K562 (cell line): ENCODE measurements at regions not wholly inside any gene's neighbourhood (a gene's known extent, or its start where the extent isn't known, plus 50 kb on each side); places are given as distances from the start of the nearest gene placed in this dataset.

Source experiments
- CBFA2T2 ChIP-seq: fragments of 450-650 bp; conservative IDR thresholded peaks from 2 replicates; pipeline ENCODE4 v1.6.1; 2017; ENCODE audit warnings: mild to moderate bottlenecking
- POLR3G ChIP-seq: IDR thresholded peaks from 2 replicates; pipeline ENCODE4 v1.6.1; 2011; ENCODE audit not compliant: insufficient read length, insufficient replicate concordance; ENCODE audit errors: extremely low read depth
- TEAD4 ChIP-seq, 2 experiments: sonication (generic) in 1 of 2; formaldehyde crosslinking in 1 of 2; IDR thresholded peaks; 2 replicates each; pipeline versions ENCODE4 v1.6.1 to v1.8.0; 2012 to 2022; ENCODE audit warnings: borderline replicate concordance in 1 of 2, inconsistent platforms in 1 of 2, low read length in 1 of 2, mild to moderate bottlenecking in 1 of 2, missing genetic modification reagents in 1 of 2
- ZNF197 ChIP-seq: fragments of 200-800 bp; sonication (Bioruptor generic); IDR thresholded peaks from 2 replicates; pipeline ENCODE4 v1.6.1; 2016; ENCODE audit warnings: low read depth, missing genetic modification characterization, missing compliant biosample characterization
- TF ChIP-seq, protein P1 (sequence below): fragments of 450-650 bp; IDR thresholded peaks from 2 replicates; pipeline ENCODE4 v1.6.1; 2016; ENCODE audit warnings: mild to moderate bottlenecking
- TF ChIP-seq, protein P2 (sequence below): fragments of 250-450 bp; sonication (Bioruptor Pico); IDR thresholded peaks from 2 replicates; pipeline ENCODE4 v1.5.0; 2022; ENCODE audit warnings: mild to moderate bottlenecking
- TF ChIP-seq, protein P3 (sequence below): fragments of 450-650 bp; IDR thresholded peaks from 2 replicates; pipeline ENCODE4 v1.6.1; 2016; ENCODE audit warnings: mild to moderate bottlenecking, moderate library complexity
- TF ChIP-seq, protein P4 (sequence below): fragments of 450-650 bp; IDR thresholded peaks from one replicate; pipeline ENCODE4 v1.6.1; 2018; ENCODE audit warnings: mild to moderate bottlenecking, moderate library complexity; ENCODE audit not compliant: partially characterized antibody

DNA sequence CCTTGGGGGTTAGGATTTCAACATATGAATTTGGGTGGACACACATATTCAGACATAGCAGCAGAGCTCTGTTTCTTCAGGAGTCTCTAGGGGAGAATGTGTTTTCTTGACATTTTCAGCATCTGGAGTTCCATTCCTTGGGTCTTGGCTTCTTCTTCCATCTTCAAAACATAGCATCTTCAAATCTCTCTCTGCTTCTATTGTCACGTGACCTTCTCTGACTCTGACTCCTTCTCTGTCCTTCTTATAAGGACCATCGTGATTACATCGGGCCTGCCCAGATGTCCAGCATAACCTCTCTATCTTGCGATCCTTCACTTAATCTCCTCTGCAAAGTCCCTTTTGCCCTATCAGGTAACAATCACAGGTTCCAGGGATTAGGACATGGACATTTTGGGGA is 101.0 kb upstream of the CHD6 start (continued):
- TF ChIP-seq, protein P1, sequence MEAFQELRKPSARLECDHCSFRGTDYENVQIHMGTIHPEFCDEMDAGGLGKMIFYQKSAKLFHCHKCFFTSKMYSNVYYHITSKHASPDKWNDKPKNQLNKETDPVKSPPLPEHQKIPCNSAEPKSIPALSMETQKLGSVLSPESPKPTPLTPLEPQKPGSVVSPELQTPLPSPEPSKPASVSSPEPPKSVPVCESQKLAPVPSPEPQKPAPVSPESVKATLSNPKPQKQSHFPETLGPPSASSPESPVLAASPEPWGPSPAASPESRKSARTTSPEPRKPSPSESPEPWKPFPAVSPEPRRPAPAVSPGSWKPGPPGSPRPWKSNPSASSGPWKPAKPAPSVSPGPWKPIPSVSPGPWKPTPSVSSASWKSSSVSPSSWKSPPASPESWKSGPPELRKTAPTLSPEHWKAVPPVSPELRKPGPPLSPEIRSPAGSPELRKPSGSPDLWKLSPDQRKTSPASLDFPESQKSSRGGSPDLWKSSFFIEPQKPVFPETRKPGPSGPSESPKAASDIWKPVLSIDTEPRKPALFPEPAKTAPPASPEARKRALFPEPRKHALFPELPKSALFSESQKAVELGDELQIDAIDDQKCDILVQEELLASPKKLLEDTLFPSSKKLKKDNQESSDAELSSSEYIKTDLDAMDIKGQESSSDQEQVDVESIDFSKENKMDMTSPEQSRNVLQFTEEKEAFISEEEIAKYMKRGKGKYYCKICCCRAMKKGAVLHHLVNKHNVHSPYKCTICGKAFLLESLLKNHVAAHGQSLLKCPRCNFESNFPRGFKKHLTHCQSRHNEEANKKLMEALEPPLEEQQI: no peak
- TF ChIP-seq CBFA2T2 (peak; percentile 52), POLR3G (no peak), ZNF197 (CRISPR knock-in tag) (no peak), TEAD4 (IDR thresholded peaks at IDR 0.05; ENCODE audit: low read length) (no peak), TEAD4 (CRISPR knock-in tag; IDR thresholded peaks at IDR 0.05; ENCODE audit: borderline replicate concordance) (no peak)
- TF ChIP-seq, protein P2, sequence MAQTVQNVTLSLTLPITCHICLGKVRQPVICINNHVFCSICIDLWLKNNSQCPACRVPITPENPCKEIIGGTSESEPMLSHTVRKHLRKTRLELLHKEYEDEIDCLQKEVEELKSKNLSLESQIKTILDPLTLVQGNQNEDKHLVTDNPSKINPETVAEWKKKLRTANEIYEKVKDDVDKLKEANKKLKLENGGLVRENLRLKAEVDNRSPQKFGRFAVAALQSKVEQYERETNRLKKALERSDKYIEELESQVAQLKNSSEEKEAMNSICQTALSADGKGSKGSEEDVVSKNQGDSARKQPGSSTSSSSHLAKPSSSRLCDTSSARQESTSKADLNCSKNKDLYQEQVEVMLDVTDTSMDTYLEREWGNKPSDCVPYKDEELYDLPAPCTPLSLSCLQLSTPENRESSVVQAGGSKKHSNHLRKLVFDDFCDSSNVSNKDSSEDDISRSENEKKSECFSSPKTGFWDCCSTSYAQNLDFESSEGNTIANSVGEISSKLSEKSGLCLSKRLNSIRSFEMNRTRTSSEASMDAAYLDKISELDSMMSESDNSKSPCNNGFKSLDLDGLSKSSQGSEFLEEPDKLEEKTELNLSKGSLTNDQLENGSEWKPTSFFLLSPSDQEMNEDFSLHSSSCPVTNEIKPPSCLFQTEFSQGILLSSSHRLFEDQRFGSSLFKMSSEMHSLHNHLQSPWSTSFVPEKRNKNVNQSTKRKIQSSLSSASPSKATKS (CRISPR knock-in tag): no peak
- TF ChIP-seq, protein P3, sequence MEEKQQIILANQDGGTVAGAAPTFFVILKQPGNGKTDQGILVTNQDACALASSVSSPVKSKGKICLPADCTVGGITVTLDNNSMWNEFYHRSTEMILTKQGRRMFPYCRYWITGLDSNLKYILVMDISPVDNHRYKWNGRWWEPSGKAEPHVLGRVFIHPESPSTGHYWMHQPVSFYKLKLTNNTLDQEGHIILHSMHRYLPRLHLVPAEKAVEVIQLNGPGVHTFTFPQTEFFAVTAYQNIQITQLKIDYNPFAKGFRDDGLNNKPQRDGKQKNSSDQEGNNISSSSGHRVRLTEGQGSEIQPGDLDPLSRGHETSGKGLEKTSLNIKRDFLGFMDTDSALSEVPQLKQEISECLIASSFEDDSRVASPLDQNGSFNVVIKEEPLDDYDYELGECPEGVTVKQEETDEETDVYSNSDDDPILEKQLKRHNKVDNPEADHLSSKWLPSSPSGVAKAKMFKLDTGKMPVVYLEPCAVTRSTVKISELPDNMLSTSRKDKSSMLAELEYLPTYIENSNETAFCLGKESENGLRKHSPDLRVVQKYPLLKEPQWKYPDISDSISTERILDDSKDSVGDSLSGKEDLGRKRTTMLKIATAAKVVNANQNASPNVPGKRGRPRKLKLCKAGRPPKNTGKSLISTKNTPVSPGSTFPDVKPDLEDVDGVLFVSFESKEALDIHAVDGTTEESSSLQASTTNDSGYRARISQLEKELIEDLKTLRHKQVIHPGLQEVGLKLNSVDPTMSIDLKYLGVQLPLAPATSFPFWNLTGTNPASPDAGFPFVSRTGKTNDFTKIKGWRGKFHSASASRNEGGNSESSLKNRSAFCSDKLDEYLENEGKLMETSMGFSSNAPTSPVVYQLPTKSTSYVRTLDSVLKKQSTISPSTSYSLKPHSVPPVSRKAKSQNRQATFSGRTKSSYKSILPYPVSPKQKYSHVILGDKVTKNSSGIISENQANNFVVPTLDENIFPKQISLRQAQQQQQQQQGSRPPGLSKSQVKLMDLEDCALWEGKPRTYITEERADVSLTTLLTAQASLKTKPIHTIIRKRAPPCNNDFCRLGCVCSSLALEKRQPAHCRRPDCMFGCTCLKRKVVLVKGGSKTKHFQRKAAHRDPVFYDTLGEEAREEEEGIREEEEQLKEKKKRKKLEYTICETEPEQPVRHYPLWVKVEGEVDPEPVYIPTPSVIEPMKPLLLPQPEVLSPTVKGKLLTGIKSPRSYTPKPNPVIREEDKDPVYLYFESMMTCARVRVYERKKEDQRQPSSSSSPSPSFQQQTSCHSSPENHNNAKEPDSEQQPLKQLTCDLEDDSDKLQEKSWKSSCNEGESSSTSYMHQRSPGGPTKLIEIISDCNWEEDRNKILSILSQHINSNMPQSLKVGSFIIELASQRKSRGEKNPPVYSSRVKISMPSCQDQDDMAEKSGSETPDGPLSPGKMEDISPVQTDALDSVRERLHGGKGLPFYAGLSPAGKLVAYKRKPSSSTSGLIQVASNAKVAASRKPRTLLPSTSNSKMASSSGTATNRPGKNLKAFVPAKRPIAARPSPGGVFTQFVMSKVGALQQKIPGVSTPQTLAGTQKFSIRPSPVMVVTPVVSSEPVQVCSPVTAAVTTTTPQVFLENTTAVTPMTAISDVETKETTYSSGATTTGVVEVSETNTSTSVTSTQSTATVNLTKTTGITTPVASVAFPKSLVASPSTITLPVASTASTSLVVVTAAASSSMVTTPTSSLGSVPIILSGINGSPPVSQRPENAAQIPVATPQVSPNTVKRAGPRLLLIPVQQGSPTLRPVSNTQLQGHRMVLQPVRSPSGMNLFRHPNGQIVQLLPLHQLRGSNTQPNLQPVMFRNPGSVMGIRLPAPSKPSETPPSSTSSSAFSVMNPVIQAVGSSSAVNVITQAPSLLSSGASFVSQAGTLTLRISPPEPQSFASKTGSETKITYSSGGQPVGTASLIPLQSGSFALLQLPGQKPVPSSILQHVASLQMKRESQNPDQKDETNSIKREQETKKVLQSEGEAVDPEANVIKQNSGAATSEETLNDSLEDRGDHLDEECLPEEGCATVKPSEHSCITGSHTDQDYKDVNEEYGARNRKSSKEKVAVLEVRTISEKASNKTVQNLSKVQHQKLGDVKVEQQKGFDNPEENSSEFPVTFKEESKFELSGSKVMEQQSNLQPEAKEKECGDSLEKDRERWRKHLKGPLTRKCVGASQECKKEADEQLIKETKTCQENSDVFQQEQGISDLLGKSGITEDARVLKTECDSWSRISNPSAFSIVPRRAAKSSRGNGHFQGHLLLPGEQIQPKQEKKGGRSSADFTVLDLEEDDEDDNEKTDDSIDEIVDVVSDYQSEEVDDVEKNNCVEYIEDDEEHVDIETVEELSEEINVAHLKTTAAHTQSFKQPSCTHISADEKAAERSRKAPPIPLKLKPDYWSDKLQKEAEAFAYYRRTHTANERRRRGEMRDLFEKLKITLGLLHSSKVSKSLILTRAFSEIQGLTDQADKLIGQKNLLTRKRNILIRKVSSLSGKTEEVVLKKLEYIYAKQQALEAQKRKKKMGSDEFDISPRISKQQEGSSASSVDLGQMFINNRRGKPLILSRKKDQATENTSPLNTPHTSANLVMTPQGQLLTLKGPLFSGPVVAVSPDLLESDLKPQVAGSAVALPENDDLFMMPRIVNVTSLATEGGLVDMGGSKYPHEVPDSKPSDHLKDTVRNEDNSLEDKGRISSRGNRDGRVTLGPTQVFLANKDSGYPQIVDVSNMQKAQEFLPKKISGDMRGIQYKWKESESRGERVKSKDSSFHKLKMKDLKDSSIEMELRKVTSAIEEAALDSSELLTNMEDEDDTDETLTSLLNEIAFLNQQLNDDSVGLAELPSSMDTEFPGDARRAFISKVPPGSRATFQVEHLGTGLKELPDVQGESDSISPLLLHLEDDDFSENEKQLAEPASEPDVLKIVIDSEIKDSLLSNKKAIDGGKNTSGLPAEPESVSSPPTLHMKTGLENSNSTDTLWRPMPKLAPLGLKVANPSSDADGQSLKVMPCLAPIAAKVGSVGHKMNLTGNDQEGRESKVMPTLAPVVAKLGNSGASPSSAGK: no peak
- TF ChIP-seq, protein P4, sequence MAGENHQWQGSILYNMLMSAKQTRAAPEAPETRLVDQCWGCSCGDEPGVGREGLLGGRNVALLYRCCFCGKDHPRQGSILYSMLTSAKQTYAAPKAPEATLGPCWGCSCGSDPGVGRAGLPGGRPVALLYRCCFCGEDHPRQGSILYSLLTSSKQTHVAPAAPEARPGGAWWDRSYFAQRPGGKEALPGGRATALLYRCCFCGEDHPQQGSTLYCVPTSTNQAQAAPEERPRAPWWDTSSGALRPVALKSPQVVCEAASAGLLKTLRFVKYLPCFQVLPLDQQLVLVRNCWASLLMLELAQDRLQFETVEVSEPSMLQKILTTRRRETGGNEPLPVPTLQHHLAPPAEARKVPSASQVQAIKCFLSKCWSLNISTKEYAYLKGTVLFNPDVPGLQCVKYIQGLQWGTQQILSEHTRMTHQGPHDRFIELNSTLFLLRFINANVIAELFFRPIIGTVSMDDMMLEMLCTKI: no peak
